Neuron (in vitro differentiated cells): ENCODE measurements at regions not wholly inside any gene's neighbourhood (a gene's known extent, or its start where the extent isn't known, plus 50 kb on each side); places are given as distances from the start of the nearest gene placed in this dataset.

Experiments used
- H2AFZ ChIP-seq: one replicate; pipeline ENCODE4 v1.6.1; 2013; ENCODE audit warnings: low read depth, mild to moderate bottlenecking, inconsistent platforms, low read length, moderate library complexity
- H3K27me3 ChIP-seq: one replicate; pipeline ENCODE4 v1.6.1; 2013; ENCODE audit warnings: low read length; ENCODE audit not compliant: insufficient read depth
- H3K36me3 ChIP-seq: one replicate; pipeline ENCODE4 v1.6.1; 2013; ENCODE audit warnings: low read length; ENCODE audit not compliant: insufficient read depth
- H3K4me1 ChIP-seq: one replicate; pipeline ENCODE4 v1.6.1; 2013; ENCODE audit warnings: low read length; ENCODE audit not compliant: insufficient read depth
- H3K4me3 ChIP-seq: 2 replicates; pipeline ENCODE4 v1.5.1; 2013; ENCODE audit warnings: mild to moderate bottlenecking, low read length, moderate library complexity
- H3K9me3 ChIP-seq: one replicate; pipeline ENCODE4 v1.6.1; 2013; ENCODE audit warnings: low read length

DNA sequence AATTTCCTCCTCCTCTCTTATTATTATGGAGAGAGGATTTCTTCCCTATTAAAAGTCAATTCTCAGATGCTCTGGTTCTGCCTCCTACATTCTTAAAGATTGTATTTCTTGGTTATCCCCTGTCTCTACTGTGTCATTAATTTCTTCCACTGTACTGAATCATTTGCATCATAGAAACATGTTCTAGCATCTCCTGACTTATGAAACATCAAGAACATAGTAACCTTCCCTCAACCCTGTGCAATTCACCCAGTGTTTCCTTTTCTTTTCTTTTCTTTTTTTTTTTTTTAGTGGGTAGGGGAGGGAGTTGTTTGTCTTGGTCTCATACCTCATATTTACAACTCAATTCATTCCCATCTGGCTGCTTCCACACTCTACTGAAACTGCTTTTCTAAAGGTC is 288.0 kb upstream of the PLET1 start:
- Histone ChIP-seq H3K36me3 (no peaks in the 10 kb centered on the region), H3K4me1 (peaks cover 3% of the 10 kb centered on the region), H3K27me3 (no peaks in the 10 kb centered on the region), H3K4me3 (no peak overlapping the region), H3K9me3 (no peaks in the 10 kb centered on the region), H2AFZ (no peak overlapping the region)

GRCh38 chr11:112553205-112553731 is 292.6 kb upstream of the PLET1 start:
- Histone ChIP-seq H3K4me3 (no peak overlapping the region), H3K36me3 (no peaks in the 10 kb centered on the region), H3K27me3 (no peaks in the 10 kb centered on the region), H2AFZ (no peak overlapping the region), H3K4me1 (no peaks in the 10 kb centered on the region), H3K9me3 (no peaks in the 10 kb centered on the region)

- Histone ChIP-seq H3K9me3 (no peaks in the 10 kb centered on the region), H3K27me3 (no peaks in the 10 kb centered on the region), H3K4me3 (no peak overlapping the region), H2AFZ (no peak overlapping the region), H3K4me1 (no peaks in the 10 kb centered on the region), H3K36me3 (no peaks in the 10 kb centered on the region)
These were observed 293.9 kb upstream of the PLET1 start for GRCh38 chr11:112554586-112554985.

- no peaks in the 10 kb centered on the region for H3K4me1 ChIP-seq
- H3K36me3 ChIP-seq: no peaks in the 10 kb centered on the region
- no peaks in the 10 kb centered on the region for H3K9me3 ChIP-seq
- H3K27me3 ChIP-seq: no peaks in the 10 kb centered on the region
- no peak overlapping the region for H2AFZ ChIP-seq
- no peak overlapping the region for H3K4me3 ChIP-seq
These were observed 295.1 kb upstream of the PLET1 start for GRCh38 chr11:112555491-112556364.

DNA sequence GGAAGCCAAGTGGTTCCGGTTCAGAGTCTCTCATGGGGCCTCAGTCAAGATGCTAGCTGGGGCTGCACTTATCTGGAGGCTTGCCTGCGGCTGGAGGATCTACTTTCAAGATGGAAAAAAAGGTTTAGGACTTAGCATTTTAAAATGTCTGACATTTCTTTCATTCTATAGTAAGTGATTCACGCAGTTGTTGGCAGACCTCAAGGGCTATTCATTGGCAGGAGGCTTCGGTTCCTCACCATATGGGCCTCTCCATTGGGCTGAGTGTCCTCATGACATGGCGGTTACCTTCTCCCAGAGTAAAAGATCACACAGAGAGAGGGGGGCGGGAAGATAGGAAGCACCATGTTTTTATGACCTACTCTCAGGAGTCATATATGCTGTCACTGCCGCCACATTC is 298.0 kb upstream of the PLET1 start:
- Histone ChIP-seq H3K4me3 (no peak overlapping the region), H2AFZ (no peak overlapping the region), H3K4me1 (no peaks in the 10 kb centered on the region), H3K9me3 (no peaks in the 10 kb centered on the region), H3K27me3 (no peaks in the 10 kb centered on the region), H3K36me3 (no peaks in the 10 kb centered on the region)

- no peaks in the 10 kb centered on the region for H3K9me3 ChIP-seq
- H3K4me1 ChIP-seq: no peaks in the 10 kb centered on the region
- H3K36me3 ChIP-seq: no peaks in the 10 kb centered on the region
- H3K4me3 ChIP-seq: no peak overlapping the region
- H3K27me3 ChIP-seq: no peaks in the 10 kb centered on the region
- no peak overlapping the region for H2AFZ ChIP-seq
These were observed 303.1 kb upstream of the PLET1 start for GRCh38 chr11:112563808-112564207.

DNA sequence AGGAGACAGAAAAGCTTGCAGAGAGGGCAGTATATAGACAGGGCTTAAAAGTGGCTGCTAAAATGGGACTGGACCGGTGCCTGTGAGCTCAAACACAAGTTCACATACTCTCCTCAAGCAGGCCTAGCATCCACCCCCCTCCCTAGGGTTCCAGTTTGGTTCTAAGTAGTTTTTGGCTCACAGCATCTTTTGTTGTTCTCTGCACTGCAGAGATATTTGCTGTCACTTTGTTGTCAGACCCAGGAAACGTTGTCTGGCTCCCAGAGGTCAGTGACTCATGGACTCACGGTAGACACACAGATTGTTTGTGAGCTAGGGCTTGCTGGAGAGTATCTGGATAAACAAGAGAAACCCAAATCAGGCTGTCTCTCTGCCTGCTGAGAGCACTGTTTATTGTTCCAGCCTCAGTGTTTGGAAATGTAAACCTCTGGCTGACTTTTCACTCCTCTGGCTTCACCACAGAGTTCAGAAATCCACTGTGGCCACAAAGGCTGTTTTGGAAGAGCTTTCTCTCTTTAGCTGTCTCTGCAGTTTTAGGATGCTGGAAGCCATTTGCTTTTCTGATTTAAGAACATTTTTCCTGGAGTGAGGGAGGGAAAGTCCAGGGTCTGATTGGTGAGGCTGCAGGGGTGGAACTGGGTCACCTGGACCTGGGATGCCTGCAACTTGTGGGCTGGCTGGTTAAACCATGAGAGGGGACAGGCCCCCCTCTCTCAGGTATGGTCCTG is 303.7 kb upstream of the PLET1 start:
- Histone ChIP-seq H3K4me3 (no peak overlapping the region), H3K4me1 (no peaks in the 10 kb centered on the region), H3K36me3 (no peaks in the 10 kb centered on the region), H3K9me3 (no peaks in the 10 kb centered on the region), H3K27me3 (no peaks in the 10 kb centered on the region), H2AFZ (no peak overlapping the region)

GRCh38 chr11:112565551-112565950 is 304.9 kb upstream of the PLET1 start:
- Histone ChIP-seq H3K36me3 (no peaks in the 10 kb centered on the region), H3K27me3 (peaks cover 2% of the 10 kb centered on the region), H2AFZ (no peak overlapping the region), H3K4me1 (no peaks in the 10 kb centered on the region), H3K4me3 (no peak overlapping the region), H3K9me3 (no peaks in the 10 kb centered on the region)

- no peaks in the 10 kb centered on the region for H3K9me3 ChIP-seq
- H3K27me3 ChIP-seq: peaks cover 2% of the 10 kb centered on the region
- H3K4me1 ChIP-seq: no peaks in the 10 kb centered on the region
- no peaks in the 10 kb centered on the region for H3K36me3 ChIP-seq
- H3K4me3 ChIP-seq: no peak overlapping the region
- no peak overlapping the region for H2AFZ ChIP-seq
These were observed 305.5 kb upstream of the PLET1 start for GRCh38 chr11:112566124-112566523.

- H3K27me3 ChIP-seq: peaks cover 2% of the 10 kb centered on the region
- H3K9me3 ChIP-seq: no peaks in the 10 kb centered on the region
- H2AFZ ChIP-seq: no peak overlapping the region
- H3K4me3 ChIP-seq: no peak overlapping the region
- H3K4me1 ChIP-seq: no peaks in the 10 kb centered on the region
- no peaks in the 10 kb centered on the region for H3K36me3 ChIP-seq
These were observed 309.7 kb upstream of the PLET1 start for GRCh38 chr11:112570333-112570732.

DNA sequence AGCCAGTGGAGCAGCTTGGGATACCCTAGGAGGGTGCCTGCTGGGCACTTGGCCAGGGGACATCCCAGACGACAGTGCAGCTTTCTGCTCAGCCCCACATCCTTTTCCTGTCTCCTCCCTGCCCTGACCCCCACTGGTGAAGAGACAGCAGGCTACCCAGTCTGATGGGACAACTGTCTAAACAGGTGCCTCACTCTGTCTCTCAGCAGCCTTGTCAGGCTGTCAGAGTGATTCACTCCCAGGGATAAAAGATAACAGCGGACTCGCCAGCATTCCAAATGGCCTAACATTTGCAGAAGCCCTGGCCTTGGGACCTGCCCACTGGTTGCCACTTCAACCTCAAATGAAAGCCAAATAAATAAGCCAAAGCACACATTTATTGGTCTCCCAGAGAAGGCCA is 318.6 kb upstream of the PLET1 start:
- no peaks in the 10 kb centered on the region for H3K36me3 ChIP-seq
- H3K27me3 ChIP-seq: no peaks in the 10 kb centered on the region
- no peak overlapping the region for H3K4me3 ChIP-seq
- no peaks in the 10 kb centered on the region for H3K4me1 ChIP-seq
- H3K9me3 ChIP-seq: no peaks in the 10 kb centered on the region
- no peak overlapping the region for H2AFZ ChIP-seq

DNA sequence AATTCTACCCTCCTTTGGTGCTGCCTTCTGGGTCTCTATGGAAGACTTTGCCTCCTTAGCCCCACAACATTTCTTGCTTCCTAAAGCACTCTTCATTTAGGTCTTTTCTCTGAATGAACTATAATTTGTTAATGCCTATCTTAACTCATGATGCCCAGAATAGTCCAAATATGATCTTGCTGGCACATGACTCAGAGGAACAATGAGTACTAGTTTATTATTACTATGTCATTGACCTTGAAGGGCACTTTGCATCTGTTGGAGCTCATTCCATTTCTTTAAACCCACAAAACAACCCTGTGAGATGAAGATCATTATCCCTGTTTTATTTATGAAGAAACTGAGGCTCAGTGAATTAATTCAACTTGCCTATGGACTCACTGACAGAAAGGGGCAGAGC is 320.2 kb upstream of the PLET1 start:
- Histone ChIP-seq H3K36me3 (no peaks in the 10 kb centered on the region), H2AFZ (no peak overlapping the region), H3K4me1 (no peaks in the 10 kb centered on the region), H3K4me3 (no peak overlapping the region), H3K27me3 (no peaks in the 10 kb centered on the region), H3K9me3 (no peaks in the 10 kb centered on the region)

GRCh38 chr11:112581747-112582146 is 321.1 kb upstream of the PLET1 start:
- no peak overlapping the region for H3K4me3 ChIP-seq
- no peaks in the 10 kb centered on the region for H3K4me1 ChIP-seq

More at GRCh38 chr11:112581747-112582146, 321.1 kb upstream of the PLET1 start:
- Histone ChIP-seq H3K36me3 (no peaks in the 10 kb centered on the region), H3K27me3 (no peaks in the 10 kb centered on the region), H3K9me3 (no peaks in the 10 kb centered on the region), H2AFZ (no peak overlapping the region)
